ENCODE measurements at regions not wholly inside any gene's neighbourhood (a gene's known extent, or its start where the extent isn't known, plus 50 kb on each side); places are given as distances from the start of the nearest gene placed in this dataset.

DNA sequence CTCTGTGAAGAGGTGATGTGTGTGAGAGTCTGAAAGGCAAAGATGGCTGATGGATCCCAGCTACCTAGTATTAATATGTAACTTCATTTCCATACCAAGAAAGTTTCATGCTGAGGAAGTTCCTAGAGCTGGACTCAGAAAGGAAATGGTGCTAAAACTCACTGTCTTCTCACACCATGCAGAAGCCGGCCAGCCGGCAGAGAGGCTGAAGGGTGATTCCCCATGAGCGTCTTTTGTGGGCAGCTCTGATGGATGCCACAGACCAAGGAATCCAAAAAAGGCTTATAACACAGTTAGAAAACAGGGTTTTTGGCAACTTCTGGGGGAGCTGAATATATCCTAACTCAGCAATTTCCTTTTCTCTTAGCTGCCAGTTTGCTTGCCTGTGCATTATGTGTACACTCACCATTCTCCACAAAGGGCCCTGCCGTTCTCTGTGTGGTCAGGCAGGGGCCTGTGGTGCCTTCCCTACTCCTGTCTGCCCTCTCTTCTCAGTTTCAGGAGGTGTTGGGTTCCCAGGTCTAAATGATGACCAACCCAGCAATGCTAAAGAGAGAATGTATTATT lies 289.4 kb downstream of the MTX2 start:
- WGBS, 2 donors: 49 to 55% methylated on average over 4 of the region's 4 CpGs
- Histone ChIP-seq H3K9me3 (no peaks in the 10 kb centered on the region), H3K27ac (no peak overlapping the region), H3K27me3 (peaks cover 0 to 31% of the 10 kb centered on the region in 2 donors), H3K4me1 (peaks cover 0 to 8% (median 0%) of the 10 kb centered on the region in 4 donors), H3K36me3 (no peaks in the 10 kb centered on the region), H3K4me3 (no peak overlapping the region)
- TF ChIP-seq, protein P1, sequence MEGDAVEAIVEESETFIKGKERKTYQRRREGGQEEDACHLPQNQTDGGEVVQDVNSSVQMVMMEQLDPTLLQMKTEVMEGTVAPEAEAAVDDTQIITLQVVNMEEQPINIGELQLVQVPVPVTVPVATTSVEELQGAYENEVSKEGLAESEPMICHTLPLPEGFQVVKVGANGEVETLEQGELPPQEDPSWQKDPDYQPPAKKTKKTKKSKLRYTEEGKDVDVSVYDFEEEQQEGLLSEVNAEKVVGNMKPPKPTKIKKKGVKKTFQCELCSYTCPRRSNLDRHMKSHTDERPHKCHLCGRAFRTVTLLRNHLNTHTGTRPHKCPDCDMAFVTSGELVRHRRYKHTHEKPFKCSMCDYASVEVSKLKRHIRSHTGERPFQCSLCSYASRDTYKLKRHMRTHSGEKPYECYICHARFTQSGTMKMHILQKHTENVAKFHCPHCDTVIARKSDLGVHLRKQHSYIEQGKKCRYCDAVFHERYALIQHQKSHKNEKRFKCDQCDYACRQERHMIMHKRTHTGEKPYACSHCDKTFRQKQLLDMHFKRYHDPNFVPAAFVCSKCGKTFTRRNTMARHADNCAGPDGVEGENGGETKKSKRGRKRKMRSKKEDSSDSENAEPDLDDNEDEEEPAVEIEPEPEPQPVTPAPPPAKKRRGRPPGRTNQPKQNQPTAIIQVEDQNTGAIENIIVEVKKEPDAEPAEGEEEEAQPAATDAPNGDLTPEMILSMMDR (IDR thresholded peaks at IDR 0.05): no peak
- DNase-seq (ENCODE audit: low spot score in 2 of 2): no peak

DNA sequence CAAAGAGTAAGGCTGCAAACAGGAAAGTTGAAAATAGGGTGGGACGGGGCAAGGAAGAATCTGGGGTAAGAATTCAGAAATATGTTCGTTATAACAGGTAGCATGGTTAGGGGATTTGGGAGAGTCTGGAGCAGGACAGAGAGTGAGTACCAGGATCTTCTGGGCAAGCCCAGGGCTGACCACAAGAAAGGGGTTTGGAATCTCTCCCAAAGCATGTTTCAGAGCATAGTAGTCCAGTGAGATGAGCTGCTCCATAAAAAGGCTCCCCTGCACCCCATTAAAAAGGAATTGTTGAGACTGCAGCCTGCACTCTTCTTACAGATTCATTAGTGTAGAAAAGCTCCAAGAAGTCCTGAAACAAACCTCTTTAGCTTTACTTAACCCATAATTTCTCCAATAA lies 291.1 kb downstream of the MTX2 start:
- no peak for DNase-seq (ENCODE audit: low spot score in 2 of 2)
- no peak overlapping the region for H3K4me3 ChIP-seq
- peaks cover 0 to 31% of the 10 kb centered on the region in 2 donors for H3K27me3 ChIP-seq
- 86 to 88% methylated on average over 1 of the region's 2 CpGs for WGBS, 2 donors
- TF ChIP-seq EP300 (IDR thresholded peaks at IDR 0.05) (no peak), POLR2A (IDR thresholded peaks at IDR 0.05) (no peak)
- TF ChIP-seq, protein P1 (IDR thresholded peaks at IDR 0.05): no peak
- no peak overlapping the region for H3K27ac ChIP-seq
- H3K36me3 ChIP-seq: no peaks in the 10 kb centered on the region
- H3K9me3 ChIP-seq: no peaks in the 10 kb centered on the region
- H3K4me1 ChIP-seq: no peaks in the 10 kb centered on the region

DNA sequence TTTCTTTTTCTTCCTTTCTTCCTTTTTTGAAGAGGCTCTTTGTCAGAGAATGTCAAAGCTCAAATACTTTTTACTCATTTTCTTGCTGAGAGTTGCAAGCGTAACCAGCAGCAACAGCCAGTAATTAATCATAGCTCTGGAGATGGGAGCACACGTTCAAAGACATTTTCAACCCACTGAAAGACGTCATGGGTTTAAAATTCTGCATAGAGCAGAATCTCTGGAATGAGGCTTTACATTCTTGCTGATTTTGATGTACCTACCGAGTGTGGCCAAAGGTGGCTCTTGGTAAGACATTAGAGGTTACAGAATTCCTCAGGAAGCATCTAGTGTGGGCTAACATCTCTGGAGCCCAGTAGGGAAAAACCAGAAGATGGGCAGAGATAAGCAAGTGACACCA lies 292.5 kb downstream of the MTX2 start:
- no peak for DNase-seq (ENCODE audit: low spot score in 2 of 2)
- no peak overlapping the region for H3K27ac ChIP-seq
- peaks cover 0 to 36% of the 10 kb centered on the region in 2 donors for H3K27me3 ChIP-seq
- H3K4me1 ChIP-seq: no peaks in the 10 kb centered on the region
- no peaks in the 10 kb centered on the region for H3K36me3 ChIP-seq
- TF ChIP-seq POLR2A (IDR thresholded peaks at IDR 0.05) (no peak), EP300 (IDR thresholded peaks at IDR 0.05) (no peak)
- TF ChIP-seq, protein P1 (IDR thresholded peaks at IDR 0.05): no peak
- 49% methylated on average over 4 of the region's 4 CpGs for WGBS, 2 donors
- no peak overlapping the region for H3K4me3 ChIP-seq
- no peaks in the 10 kb centered on the region for H3K9me3 ChIP-seq

DNA sequence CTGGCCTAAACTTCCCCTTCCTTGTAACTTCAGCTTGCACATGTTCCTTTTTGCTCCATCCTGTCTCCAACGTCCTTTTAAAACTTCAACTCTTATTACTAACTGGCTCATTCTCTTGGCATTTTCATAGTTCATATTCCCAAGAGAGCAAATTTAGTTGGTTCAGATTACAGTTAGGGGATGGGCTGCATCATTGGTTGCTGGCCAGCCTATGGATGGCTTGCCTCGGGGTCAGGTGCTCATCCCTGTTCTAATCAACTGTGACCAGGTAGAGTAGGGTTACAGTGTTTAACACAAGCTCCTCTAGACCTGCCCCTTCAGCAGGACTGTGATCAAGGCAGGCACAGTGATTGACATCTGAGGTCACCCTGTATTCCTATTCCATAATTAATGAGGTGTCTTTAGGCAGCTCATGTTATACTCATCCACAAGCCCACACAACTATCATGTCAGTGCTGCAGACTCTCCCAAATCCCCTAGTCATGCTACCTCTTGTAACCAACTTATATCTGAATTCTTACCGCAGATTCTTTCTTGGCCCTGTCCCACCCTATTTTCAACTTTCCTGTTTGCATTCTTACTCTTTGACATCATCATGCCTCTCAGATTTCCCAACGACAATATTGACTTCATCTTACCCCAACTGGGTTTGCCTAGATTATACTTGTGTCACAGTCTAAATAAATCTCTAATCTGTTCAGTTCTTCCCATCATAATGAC lies 293.3 kb downstream of the MTX2 start:
- TF ChIP-seq, protein P1 (IDR thresholded peaks at IDR 0.05): no peak
- TF ChIP-seq EP300 (IDR thresholded peaks at IDR 0.05): no peak
- TF ChIP-seq POLR2A (IDR thresholded peaks at IDR 0.05): no peak
- H3K27ac ChIP-seq: no peak overlapping the region
- H3K4me1 ChIP-seq: no peaks in the 10 kb centered on the region
- no peak overlapping the region for H3K4me3 ChIP-seq
- DNase-seq (ENCODE audit: low spot score in 2 of 2): no peak
- peaks cover 0 to 30% of the 10 kb centered on the region in 2 donors for H3K27me3 ChIP-seq
- no peaks in the 10 kb centered on the region for H3K36me3 ChIP-seq
- 67 to 69% methylated on average over 4 of the region's 4 CpGs for WGBS, 2 donors
- no peaks in the 10 kb centered on the region for H3K9me3 ChIP-seq

DNA sequence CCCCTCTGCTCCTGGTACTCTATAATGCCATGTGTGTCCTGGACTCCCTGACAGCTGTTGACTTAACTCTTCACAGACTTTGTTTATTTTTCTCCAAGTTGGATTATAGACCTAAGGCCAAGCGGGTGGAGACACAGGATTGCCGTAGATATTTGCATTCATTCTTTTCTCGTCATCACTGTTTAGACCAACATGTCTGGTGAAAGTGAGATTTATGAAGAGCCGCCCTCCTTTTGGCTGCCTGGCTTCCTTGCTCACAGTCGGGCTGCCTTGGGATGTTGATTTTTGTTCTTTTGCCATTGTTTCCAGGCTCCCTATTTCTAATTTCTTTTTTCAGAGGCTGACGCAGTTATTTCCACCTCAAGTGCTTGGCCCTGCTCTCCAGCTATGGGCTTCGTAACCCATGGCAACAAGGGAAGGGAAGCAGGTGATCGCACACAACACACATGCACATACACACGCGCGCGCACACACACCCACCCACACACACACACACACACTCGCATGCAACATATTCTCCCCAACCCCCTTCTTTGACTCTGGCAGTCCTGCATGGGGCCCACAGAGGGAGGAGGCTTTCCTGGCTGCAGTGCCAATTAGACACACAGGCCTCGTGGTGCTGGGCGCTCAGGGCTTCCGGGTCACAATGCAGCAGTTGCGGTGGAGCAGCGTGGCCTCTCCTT lies 296.5 kb downstream of the MTX2 start:
- Histone ChIP-seq H3K4me3 (no peak overlapping the region), H3K27ac (peak overlapping the region in 1 of 4 donors; percentile 11), H3K4me1 (no peaks in the 10 kb centered on the region), H3K9me3 (no peaks in the 10 kb centered on the region), H3K36me3 (no peaks in the 10 kb centered on the region), H3K27me3 (peaks cover 0 to 10% of the 10 kb centered on the region in 2 donors)
- TF ChIP-seq EP300 (IDR thresholded peaks at IDR 0.05) (no peak), POLR2A (IDR thresholded peaks at IDR 0.05) (no peak)
- TF ChIP-seq, protein P1 (IDR thresholded peaks at IDR 0.05): no peak
- no peak for DNase-seq (ENCODE audit: low spot score in 2 of 2)
- WGBS, 2 donors: 70 to 73% methylated on average over 15 to 18 of the region's 18 CpGs
